MM.1S (cell line): ENCODE measurements at regions not wholly inside any gene's neighbourhood (a gene's known extent, or its start where the extent isn't known, plus 50 kb on each side); places are given as distances from the start of the nearest gene placed in this dataset.

Source experiments
- DNase-seq: peaks from one replicate; pipeline ENCODE4 v3.0.0-alpha.2; 2015
- H2AFZ ChIP-seq: fragments of 300-600 bp; sonication (generic); 2 replicates; pipeline ENCODE4 v1.6.0; 2016; ENCODE audit warnings: antibody characterized with exemption, low read length
- H3F3A ChIP-seq: fragments of 300-600 bp; sonication (generic); 2 replicates; pipeline ENCODE4 v1.6.1; 2016; ENCODE audit warnings: mild to moderate bottlenecking, antibody characterized with exemption, low read length, moderate library complexity, mixed read lengths; ENCODE audit not compliant: insufficient read depth
- H3K27ac ChIP-seq: fragments of 300-600 bp; sonication (generic); 2 replicates; pipeline ENCODE4 v1.5.1; 2016; ENCODE audit warnings: mild to moderate bottlenecking, low read length
- H3K27me3 ChIP-seq: fragments of 300-600 bp; sonication (generic); replicated peaks from 2 replicates; pipeline ENCODE4 v1.6.0; 2016; ENCODE audit warnings: low read length; ENCODE audit not compliant: insufficient read depth
- H3K36me3 ChIP-seq: fragments of 300-600 bp; sonication (generic); replicated peaks from 2 replicates; pipeline ENCODE4 v1.6.1; 2016; ENCODE audit warnings: mild to moderate bottlenecking, low read length, mixed read lengths; ENCODE audit not compliant: insufficient read depth
- H3K4me1 ChIP-seq: fragments of 300-600 bp; sonication (generic); 2 replicates; pipeline ENCODE4 v1.6.1; 2016; ENCODE audit warnings: low read length, mixed read lengths
- H3K4me2 ChIP-seq: fragments of 300-600 bp; sonication (generic); 2 replicates; pipeline ENCODE4 v1.6.0; 2016; ENCODE audit warnings: low read depth, low read length
- H3K4me3 ChIP-seq: fragments of 300-600 bp; sonication (generic); 2 replicates; pipeline ENCODE4 v1.5.1; 2016; ENCODE audit warnings: low read length, mixed read lengths
- H3K79me2 ChIP-seq: fragments of 300-600 bp; sonication (generic); 2 replicates; pipeline ENCODE4 v1.6.1; 2016; ENCODE audit warnings: mixed run types, low read length, mixed read lengths
- H3K9ac ChIP-seq: fragments of 300-600 bp; sonication (generic); 2 replicates; pipeline ENCODE4 v1.6.1; 2016; ENCODE audit warnings: low read length, mixed read lengths
- H3K9me2 ChIP-seq: fragments of 300-600 bp; sonication (generic); replicated peaks from 2 replicates; pipeline ENCODE4 v1.6.1; 2016; ENCODE audit warnings: mild to moderate bottlenecking, low read length, mixed read lengths; ENCODE audit not compliant: insufficient read depth
- H3K9me3 ChIP-seq: fragments of 300-600 bp; sonication (generic); replicated peaks from 2 replicates; pipeline ENCODE4 v1.6.1; 2016; ENCODE audit warnings: mild to moderate bottlenecking, low read length, mixed read lengths; ENCODE audit not compliant: insufficient read depth
- H4K20me1 ChIP-seq: fragments of 300-600 bp; sonication (generic); 2 replicates; pipeline ENCODE4 v1.6.1; 2016; ENCODE audit warnings: mild to moderate bottlenecking, low read length, moderate library complexity, mixed read lengths; ENCODE audit not compliant: insufficient read depth
- CTCF ChIP-seq: fragments of 300-600 bp; sonication (generic); IDR thresholded peaks from 2 replicates; pipeline ENCODE4 v1.5.1; 2016; ENCODE audit warnings: antibody characterized with exemption, low read length, mixed read lengths
- EZH2 ChIP-seq: fragments of 300-600 bp; sonication (generic); optimal IDR thresholded peaks from 2 replicates; pipeline ENCODE3; 2017; ENCODE audit warnings: low read depth, mild to moderate bottlenecking, antibody characterized with exemption, low read length, mixed read lengths
- EZH2phosphoT487 ChIP-seq: fragments of 300-600 bp; sonication (generic); IDR thresholded peaks from 2 replicates; pipeline ENCODE4 v1.6.1; 2018; ENCODE audit warnings: antibody characterized with exemption, low read length

GRCh38 chr10:4512196-4512595 lies 313.8 kb upstream of the AKR1E2 start:
- Histone ChIP-seq H3K27me3 (no peaks in the 10 kb centered on the region), H3K4me1 (no peaks in the 10 kb centered on the region), H4K20me1 (no peaks in the 10 kb centered on the region), H3F3A (no peaks in the 10 kb centered on the region), H3K4me3 (no peak overlapping the region), H3K9me3 (no peaks in the 10 kb centered on the region), H3K79me2 (no peaks in the 10 kb centered on the region), H3K36me3 (no peaks in the 10 kb centered on the region), H3K9me2 (no peaks in the 10 kb centered on the region), H3K27ac (no peak overlapping the region), H2AFZ (no peak overlapping the region), H3K4me2 (no peak overlapping the region), H3K9ac (no peak overlapping the region)
- no peak for DNase-seq
- TF ChIP-seq EZH2phosphoT487 (no peak), CTCF (no peak)

GRCh38 chr10:4511509-4511908 lies 314.5 kb upstream of the AKR1E2 start:
- no peak for TF ChIP-seq EZH2
- TF ChIP-seq CTCF = no peak
- no peak for TF ChIP-seq EZH2phosphoT487
- no peak overlapping the region for H3K9ac ChIP-seq
- H3F3A ChIP-seq = no peaks in the 10 kb centered on the region
- H3K9me3 ChIP-seq = no peaks in the 10 kb centered on the region
- no peaks in the 10 kb centered on the region for H3K4me1 ChIP-seq
- no peaks in the 10 kb centered on the region for H3K36me3 ChIP-seq
- H3K4me2 ChIP-seq = no peak overlapping the region
- H3K27ac ChIP-seq = no peak overlapping the region
- H3K79me2 ChIP-seq = no peaks in the 10 kb centered on the region
- no peak for DNase-seq
- no peak overlapping the region for H2AFZ ChIP-seq
- H3K27me3 ChIP-seq = no peaks in the 10 kb centered on the region
- no peaks in the 10 kb centered on the region for H4K20me1 ChIP-seq
- H3K4me3 ChIP-seq = no peak overlapping the region
- no peaks in the 10 kb centered on the region for H3K9me2 ChIP-seq

GRCh38 chr10:4509405-4509804 lies 316.6 kb upstream of the AKR1E2 start:
- Histone ChIP-seq H3K79me2 (no peaks in the 10 kb centered on the region), H3K4me3 (no peak overlapping the region), H3K27ac (no peak overlapping the region), H3K4me1 (no peaks in the 10 kb centered on the region), H3K9me3 (no peaks in the 10 kb centered on the region), H3K9ac (no peak overlapping the region), H2AFZ (no peak overlapping the region), H3K9me2 (no peaks in the 10 kb centered on the region), H3K4me2 (no peak overlapping the region), H3K27me3 (no peaks in the 10 kb centered on the region), H4K20me1 (no peaks in the 10 kb centered on the region), H3F3A (no peaks in the 10 kb centered on the region), H3K36me3 (no peaks in the 10 kb centered on the region)
- no peak for TF ChIP-seq EZH2phosphoT487
- TF ChIP-seq EZH2 = no peak
- no peak for TF ChIP-seq CTCF
- DNase-seq = no peak

- Histone ChIP-seq H3K4me2 (no peak overlapping the region), H2AFZ (no peak overlapping the region), H3K4me1 (no peaks in the 10 kb centered on the region), H3K9me3 (no peaks in the 10 kb centered on the region), H3F3A (no peaks in the 10 kb centered on the region), H3K9ac (no peak overlapping the region), H3K9me2 (no peaks in the 10 kb centered on the region), H3K27me3 (no peaks in the 10 kb centered on the region), H4K20me1 (no peaks in the 10 kb centered on the region), H3K36me3 (no peaks in the 10 kb centered on the region), H3K27ac (no peak overlapping the region), H3K4me3 (no peak overlapping the region), H3K79me2 (no peaks in the 10 kb centered on the region)
- DNase-seq = no peak
- TF ChIP-seq EZH2phosphoT487 = no peak
- no peak for TF ChIP-seq CTCF
- no peak for TF ChIP-seq EZH2
Observed at GRCh38 chr10:4506095-4506494, 319.9 kb upstream of the AKR1E2 start.
